Keratinocyte (primary cell): ENCODE measurements at regions not wholly inside any gene's neighbourhood (a gene's known extent, or its start where the extent isn't known, plus 50 kb on each side); places are given as distances from the start of the nearest gene placed in this dataset.

Experiments
- CTCF ChIP-seq, 3 experiments: IDR thresholded peaks in 1 of 3; conservative IDR thresholded peaks in 1 of 3; optimal IDR thresholded peaks in 1 of 3; 2 replicates in 2 of 3; 3 replicates in 1 of 3; pipeline versions ENCODE3 to v1.5.1; 2011; ENCODE audit warnings: low read length in 3 of 3, mild to moderate bottlenecking in 3 of 3, moderate library complexity in 2 of 3, control low read depth in 1 of 3, inconsistent platforms in 1 of 3; ENCODE audit not compliant: insufficient read depth in 2 of 3; ENCODE audit errors: extremely low read depth in 1 of 3
- EZH2 ChIP-seq: IDR thresholded peaks from one replicate; pipeline ENCODE4 v1.6.1; 2012; ENCODE audit warnings: inconsistent platforms, mild to moderate bottlenecking, low read length, moderate library complexity

GRCh38 chr4:84177831-84178542 is 321.1 kb downstream of the NKX6-1 start:
- TF ChIP-seq CTCF (optimal IDR thresholded peaks at IDR 0.05 in 1 of 3, IDR thresholded peaks at IDR 0.05 in 1 of 3, conservative IDR thresholded peaks at IDR 0.05 in 1 of 3; ENCODE audit: extremely low read depth in 1 of 3, insufficient read depth in 2 of 3, low read length in 3 of 3) (no peak), EZH2 (no peak)
